GM21576 (cell line): ENCODE measurements at regions not wholly inside any gene's neighbourhood (a gene's known extent, or its start where the extent isn't known, plus 50 kb on each side); places are given as distances from the start of the nearest gene placed in this dataset.
"Not testable (repeated sequence)": the region's sequence is repeated elsewhere in the genome, so short reads cannot be mapped to it uniquely, and the experiment has no call there.

Source experiments
- ATAC-seq: cut with Tn5 transposase; IDR thresholded peaks from one replicate; pipeline ENCODE4 v1.9.1; 2021; ENCODE audit warnings: mild to moderate bottlenecking, moderate library complexity; ENCODE audit not compliant: unreplicated experiment

DNA sequence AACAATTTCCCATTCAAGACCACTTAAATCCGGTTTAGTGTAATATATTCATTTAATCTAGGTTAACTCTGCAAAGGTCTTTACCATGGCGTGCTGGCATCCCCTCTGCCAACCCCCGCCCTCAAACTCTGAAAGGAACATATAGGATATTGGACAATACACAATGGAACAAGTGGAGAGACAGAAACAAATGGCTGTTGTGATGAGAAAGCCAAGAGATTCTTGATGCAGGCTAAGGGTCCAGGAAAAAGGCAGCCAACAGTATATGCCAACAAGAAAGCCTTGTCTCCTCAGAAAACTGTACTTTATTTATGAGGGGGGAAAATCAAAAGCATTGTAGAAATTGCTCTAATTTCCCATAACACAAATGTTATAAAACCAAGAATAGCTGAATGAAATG, 407.3 kb upstream of the SGCG start:
- ATAC-seq = no peak

- no peak for ATAC-seq
These were observed 404.2 kb upstream of the SGCG start for GRCh38 chr13:22776394-22777186.

- no peak for ATAC-seq
These were observed 403.6 kb upstream of the SGCG start for GRCh38 chr13:22777207-22777606.

DNA sequence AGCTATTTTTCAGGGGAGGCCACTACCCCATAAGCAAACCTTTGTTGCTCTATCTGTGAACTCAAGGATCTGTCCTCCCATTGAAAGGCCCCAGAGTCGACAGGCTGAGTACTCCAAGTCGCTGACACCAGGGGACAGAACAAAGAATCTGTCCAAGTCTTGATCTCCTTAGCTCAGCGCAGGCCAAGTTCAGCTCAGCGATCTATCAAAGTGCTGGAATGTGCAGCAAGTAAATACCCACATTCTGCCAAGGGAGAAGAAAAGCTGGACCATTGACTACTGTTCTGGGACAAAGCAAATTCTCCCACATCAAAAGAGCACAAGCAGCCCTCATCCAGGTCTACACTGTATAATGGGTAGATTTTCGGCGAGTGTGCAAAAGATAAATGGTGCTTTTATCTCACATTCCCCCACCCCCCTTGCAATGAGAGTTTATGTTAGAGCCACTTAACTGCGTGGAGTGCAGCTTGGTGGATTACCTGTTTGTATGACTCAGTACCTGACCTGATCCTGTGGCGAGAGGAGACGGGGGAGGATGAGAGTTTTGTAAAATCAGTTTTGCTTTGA, 391.7 kb upstream of the SGCG start:
- ATAC-seq = no peak

- no peak for ATAC-seq
These were observed 390.9 kb upstream of the SGCG start for GRCh38 chr13:22789916-22790315.

DNA sequence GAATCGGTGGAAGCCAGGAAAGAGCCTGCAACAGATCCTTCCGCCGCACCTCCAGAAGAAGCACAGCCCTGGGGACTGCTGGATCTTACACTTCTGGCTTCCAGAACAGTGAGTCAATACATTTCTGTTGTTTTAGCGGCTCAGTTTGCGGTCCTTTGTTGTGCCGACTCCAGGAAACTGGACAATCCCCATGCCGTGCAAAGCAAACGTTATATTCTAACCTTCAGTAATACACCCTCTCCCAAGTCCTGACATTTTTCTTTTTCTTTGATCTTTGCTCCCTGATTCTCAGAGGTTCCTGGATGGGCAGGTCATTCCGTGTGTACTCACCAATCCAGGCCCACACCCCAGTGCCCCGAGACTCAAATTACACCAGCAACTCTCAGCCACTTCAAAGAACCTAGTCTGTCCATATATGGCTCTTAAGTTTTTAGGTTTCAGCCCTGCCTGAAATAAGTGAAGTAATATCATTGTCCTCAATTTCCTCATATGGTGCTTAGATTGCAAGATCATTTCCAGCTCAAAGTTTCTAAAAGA, 387.1 kb upstream of the SGCG start:
- no peak for ATAC-seq

DNA sequence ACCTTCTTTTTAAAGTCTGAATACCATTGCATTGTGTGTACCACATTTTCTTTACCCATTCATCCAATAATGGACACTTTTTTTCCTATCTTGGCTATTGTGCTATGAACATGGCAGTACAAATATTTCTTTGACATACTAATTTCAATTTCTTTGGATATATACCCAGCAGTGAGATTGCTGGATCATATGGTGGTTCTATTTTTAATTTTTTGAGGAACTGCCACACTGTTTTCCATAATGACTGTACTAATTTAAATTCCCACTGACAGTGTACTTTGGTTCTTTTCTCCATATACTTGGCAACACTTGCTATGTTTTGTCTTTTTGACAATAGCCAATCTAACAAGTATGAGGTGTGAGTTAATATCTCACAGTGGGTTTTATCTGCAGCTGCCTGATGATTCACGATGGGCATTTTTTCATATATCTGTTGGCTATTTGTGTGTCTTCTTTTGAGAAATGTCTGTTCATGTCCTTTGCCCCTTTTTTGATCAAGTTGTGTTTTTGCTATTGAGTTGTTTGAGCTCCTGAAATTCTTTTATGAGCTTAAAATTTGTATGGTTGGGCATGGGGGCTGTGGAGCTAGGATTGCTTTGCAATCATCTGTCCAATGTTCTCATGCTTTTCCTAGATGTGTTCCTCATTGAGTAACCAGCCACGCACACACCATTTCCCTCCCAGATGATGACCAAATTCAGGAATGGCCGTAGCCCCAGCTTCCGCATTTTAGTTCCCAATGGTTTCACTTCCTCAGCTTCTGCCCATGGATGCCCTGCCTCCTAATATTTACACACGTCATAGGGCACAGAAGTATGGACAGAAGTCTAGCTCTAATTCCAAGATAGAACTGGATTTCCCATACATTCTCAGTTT, 380.0 kb upstream of the SGCG start:
- ATAC-seq = no peak

- ATAC-seq = no peak
These were observed 379.3 kb upstream of the SGCG start for GRCh38 chr13:22801402-22802003.

DNA sequence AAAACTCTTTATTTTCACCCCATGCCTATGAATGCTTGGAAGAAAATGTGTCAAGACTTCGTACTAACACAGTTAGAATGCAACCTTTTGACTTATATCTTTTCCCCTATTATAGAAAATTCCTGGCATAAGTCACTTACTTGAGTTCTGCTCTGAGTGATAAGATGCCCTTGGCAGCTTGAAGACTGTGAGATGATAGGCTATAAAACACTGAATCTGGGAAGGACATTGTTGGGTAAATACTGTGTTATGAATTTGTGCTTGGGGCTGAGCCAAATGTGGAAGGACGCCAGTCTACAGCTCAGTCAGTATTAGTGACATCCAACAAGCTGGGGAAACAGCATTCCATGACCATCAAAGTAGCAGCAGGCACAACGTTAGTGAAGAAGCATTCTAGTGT, 368.0 kb upstream of the SGCG start:
- no peak for ATAC-seq

DNA sequence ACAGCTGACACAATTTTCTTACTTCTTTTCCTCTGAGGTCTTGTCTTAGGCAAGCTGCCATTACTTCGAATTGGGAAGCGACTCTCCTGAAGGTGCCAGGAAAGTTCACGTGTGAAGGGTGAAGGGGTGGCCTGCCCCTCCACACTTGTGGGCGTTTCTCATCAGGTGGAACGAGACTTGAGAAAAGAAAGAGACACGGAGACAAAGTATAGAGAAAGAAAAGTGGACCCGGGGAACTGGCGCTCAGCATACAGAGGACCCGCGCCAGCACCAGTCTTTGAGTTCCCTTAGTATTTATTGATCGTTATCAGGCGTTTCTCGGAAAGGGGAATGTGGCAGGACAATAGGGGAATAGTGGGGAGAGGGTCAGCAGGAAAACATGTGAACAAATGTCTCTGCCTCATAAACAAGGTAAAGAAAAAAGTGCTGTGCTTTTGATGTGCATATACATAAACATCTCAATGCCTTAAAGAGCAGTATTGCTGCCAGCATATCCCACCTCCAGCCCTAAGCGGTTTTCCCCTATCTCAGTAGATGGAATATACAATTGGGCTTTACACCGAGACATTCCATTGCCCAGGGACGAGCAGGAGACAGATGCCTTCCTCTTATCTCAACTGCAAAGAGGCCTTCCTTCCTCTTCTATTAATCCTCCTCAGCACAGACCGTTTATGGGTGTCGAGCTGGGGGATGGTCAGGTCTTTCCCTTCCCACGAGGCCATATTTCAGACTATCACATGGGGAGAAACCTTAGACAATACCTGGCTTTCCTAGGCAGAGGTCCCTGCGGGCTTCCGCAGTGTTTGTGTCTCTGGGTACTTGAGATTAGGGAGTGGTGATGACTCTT, 367.0 kb upstream of the SGCG start:
- not testable (repeated sequence) for ATAC-seq

DNA sequence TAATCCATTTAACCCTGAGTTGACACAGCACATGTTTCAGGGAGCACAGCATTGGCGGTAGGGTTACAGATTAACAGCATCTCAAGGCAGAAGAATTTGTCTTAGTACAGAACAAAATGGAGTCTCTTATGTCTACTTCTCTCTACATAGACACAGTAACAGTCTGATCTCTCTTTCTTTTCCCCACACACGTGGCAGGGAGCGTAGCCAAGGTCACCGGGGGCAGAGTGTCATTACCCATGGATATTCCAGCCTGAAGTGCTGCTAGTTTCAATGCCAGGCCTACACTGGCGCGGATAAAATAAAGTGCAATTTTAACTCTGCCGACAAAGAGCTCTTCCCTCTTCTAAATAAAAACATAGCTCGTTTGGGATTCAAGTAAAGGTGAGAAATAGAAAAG, 366.3 kb upstream of the SGCG start:
- not testable (repeated sequence) for ATAC-seq

- ATAC-seq = no peak
These were observed 359.2 kb upstream of the SGCG start for GRCh38 chr13:22821589-22821988.

GRCh38 chr13:22825186-22825585, 355.6 kb upstream of the SGCG start:
- no peak for ATAC-seq

DNA sequence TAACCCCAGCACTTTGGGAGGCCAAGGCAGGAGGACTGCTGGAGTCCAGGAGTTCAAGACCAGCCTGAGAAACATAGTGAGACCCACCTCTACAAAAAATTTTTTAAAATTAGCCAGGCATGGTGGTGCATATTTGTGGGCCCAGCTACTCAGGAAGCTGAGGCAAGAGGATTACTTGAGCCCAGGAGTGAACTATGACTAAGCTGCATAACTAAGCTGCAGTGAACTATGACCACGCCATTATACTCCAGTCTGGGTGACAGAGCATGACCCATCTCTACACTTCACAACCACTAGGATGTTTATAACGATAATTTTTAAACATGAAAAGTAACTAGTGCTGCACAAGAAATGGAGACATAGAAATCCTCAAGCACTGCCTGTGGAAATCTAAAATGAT, 352.7 kb upstream of the SGCG start:
- ATAC-seq = no peak

DNA sequence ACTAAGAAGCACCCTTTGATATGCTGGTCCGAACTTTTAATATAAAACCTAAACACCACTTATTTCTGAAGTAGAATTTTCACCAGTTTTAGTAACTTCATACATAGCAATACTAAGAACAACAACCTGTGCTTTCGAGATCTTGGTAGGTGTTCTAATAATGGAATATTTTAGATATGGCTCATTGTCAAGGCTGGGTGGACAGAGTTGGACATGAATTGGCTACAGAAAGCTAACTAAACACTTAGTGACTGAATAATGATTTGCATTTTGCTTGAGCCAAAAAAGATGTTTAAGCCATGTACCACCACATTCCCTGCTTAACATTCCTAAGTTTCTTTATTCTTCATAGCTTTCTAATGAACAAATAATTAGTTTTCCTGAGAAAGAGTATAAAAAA, 344.3 kb upstream of the SGCG start:
- ATAC-seq = no peak

DNA sequence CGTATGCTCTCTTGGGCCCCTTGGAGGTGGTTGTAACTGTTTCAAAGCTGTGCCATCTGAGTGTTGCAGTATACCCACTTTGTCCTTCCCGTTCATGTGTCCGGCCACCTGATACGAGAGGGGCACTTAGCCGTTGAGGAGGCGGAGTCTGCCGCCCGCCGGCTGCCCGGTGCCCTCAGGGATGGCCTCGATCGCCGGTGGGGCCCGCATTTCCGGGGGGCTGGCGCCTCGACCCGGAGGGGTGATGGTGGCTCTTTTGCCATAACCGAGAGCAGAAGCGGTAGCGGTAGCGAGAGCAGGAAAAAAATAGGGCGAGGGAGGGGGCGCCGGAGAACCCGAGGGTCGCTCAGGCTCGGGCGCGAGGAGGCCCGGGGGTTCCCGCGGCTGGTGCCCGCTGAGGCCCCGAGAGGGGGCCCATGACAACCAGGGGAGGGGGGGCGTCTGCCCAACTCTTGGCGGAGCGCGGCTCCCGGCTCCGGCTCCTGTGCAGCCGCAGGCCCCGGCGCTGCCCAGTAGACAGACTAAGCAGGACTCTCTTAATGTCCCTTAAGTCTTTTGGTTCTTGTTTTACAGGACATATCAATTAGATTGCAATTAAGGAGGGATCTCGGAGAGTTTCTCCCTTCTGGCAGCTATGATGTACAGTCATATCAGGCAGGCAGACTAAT, 342.7 kb upstream of the SGCG start:
- ATAC-seq = no peak

DNA sequence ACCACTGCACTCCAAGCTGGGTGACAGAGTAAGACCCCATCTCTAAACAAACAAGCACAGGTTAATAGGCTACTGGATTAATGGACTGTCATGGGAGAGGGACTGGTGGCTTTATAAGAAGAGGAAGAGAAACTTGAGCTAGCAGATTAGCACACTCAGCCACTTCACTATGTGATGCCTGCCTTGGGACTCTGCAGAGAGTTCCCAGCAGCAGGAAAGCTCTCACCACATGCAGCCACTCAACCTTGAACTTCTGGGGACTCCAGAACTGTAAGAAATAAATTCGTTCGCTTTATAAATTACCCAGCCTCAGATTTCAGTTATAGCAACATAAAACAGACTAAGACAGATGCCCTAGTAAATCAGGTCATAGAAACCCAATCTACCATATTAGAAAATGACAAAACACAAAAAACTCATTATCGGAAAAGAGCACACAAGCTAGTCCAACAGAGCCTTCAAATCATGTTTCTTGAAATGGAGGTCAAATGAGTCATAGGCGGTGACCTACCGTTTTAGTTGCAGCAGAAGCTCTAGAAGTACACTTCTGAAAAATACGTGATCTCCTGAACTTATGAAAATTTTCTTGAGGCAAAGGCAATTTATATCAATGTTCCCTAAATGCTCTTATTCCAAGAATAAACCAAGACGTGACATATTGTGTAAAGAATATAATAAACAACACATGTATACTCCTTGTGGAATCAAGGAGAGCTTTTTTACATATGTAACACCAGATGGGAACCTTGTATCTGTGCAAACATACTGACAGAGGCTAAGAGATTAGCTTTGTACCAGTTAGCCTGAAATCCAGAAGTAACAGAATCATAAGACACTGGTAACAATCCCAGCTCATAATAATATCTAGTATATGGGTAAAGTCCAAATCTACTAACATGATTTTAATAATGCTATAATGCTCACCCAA, 340.9 kb upstream of the SGCG start:
- ATAC-seq = no peak

- ATAC-seq = no peak
These were observed 334.2 kb upstream of the SGCG start for GRCh38 chr13:22846551-22846950.
